ENCODE measurements at regions not wholly inside any gene's neighbourhood (a gene's known extent, or its start where the extent isn't known, plus 50 kb on each side); places are given as distances from the start of the nearest gene placed in this dataset.

- TF ChIP-seq CTCF (IDR thresholded peaks at IDR 0.05) = no peak
- TF ChIP-seq POLR2A (IDR thresholded peaks at IDR 0.05) = no peak
These were observed 790.4 kb downstream of the TSN start for GRCh38 chr2:122545821-122546220.
